ENCODE measurements at regions not wholly inside any gene's neighbourhood (a gene's known extent, or its start where the extent isn't known, plus 50 kb on each side); places are given as distances from the start of the nearest gene placed in this dataset.

- peak in 1 of 2 donors; percentile 20 for DNase-seq (ENCODE audit: low read depth in 2 of 2)
Measured at GRCh38 chr10:8473205-8473604, 418.7 kb downstream of the GATA3 start.

DNA sequence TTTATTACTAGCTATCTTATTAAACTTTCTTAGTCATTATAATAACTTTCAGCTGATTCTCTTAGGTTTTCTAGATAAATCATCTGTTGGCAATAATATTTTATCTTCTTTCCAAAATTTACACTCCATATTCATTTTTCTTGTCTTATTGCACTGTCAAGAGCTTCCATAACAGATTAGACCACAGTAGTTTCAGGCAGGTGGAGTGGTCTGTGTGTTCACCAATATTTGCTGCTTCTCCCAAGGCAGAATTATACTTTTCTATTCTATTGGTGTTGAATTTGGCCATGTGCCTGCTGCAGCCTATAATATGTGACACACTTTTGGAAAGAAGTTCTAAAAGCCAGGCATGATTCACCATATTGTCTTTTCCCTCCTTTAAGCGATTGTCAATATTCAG is 422.8 kb downstream of the GATA3 start:
- no peak for DNase-seq (ENCODE audit: low read depth in 2 of 2)

DNA sequence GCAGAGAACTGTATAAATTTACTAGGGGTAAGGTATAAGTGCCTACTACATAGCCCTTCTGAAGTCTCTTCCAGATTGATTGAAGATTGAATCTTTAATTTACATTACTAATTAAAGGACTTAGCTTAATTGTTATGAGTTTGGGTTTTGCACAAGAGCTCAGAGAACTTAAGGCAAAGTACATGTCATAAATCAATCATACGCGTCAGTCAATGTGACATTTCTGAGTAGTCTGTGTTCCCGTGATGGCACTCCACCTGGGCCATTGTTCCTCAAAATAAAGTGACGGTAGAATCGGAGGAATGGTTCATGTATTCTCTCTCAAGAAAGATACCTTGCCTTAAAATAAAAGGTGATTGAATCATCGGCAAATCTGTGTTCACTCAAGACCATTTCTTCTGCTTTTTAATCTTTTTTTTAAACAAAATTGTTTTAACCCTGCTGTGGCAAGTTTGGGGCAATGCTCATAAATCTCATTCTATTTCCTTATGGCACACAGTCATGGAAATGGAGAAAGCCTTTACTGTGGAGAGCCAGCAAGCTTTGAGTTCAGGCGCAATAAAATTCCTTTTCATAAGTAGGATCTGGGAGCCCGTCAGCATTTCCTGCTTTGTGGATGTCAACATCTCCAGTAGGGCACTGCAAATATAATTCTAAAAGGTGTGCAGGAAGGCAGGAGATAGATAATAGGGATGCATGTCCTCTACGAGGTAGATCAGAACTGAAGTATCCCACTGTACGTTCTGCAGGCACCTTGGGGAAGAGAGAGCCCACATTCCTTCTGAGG is 427.4 kb downstream of the GATA3 start:
- DNase-seq (ENCODE audit: low read depth in 2 of 2): no peak

GRCh38 chr10:8485032-8485431 is 430.5 kb downstream of the GATA3 start:
- no peak for DNase-seq (ENCODE audit: low read depth in 2 of 2)

GRCh38 chr10:8487346-8487745 is 432.9 kb downstream of the GATA3 start:
- no peak for DNase-seq (ENCODE audit: low read depth in 2 of 2)

DNA sequence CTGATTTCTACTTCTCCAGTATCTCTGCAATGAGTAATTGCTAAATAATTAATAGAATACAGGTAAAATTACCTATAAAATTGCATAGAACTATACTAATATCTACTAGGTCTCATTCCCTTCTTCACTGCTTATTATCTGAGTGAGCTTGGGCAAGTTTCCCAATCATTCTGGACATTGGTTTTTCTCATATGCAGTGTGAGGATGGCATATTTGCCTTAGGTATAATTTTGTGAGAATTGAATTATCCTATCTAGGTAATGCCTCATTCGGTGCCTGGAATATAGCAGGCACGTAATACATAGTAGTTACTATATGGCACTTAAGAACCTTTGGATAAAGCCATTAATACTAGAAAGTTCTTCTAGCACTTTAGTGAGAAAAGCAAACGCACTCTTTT is 434.7 kb downstream of the GATA3 start:
- no peak for DNase-seq (ENCODE audit: low read depth in 2 of 2)

DNA sequence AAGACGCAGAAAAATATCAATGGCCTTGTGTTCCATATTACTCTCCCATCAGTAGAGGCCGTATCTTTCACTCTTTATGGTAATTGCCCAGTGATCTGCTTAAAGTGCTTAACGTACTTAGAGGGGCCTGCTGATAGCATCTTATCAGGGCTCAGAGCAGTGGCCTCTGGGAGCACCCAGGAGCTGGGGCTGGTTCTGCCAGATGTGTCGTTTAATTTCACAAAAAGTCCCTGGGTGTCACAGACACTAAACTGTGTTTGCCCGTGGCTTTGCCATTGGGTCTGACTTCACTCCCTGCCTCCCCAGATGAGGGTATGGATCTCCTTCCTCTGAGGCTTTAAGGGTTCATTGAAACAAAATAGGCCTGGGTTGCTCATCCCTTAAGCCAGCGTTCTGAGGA is 435.3 kb downstream of the GATA3 start:
- DNase-seq (ENCODE audit: low read depth in 2 of 2): no peak

DNA sequence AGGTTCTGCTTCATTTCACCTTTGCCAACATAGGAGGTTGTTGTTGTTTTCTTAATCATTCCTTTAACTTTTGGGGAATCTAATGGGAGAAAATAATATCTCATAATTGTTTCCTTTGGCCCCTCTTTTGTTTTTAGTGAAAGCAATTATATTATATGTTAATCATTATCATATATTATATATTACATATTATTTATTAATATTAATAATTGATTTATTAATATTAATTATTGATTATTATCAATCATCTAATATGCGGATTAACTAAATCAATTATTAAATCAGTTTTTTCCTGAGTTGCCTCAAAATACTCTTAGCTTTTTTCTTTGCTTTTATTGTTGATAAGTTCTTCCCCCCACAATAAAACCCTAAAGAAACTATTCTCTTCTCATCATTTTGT is 443.8 kb downstream of the GATA3 start:
- DNase-seq (ENCODE audit: low read depth in 2 of 2): no peak

GRCh38 chr10:8498881-8499280 is 444.4 kb downstream of the GATA3 start:
- no peak for DNase-seq (ENCODE audit: low read depth in 2 of 2)

DNA sequence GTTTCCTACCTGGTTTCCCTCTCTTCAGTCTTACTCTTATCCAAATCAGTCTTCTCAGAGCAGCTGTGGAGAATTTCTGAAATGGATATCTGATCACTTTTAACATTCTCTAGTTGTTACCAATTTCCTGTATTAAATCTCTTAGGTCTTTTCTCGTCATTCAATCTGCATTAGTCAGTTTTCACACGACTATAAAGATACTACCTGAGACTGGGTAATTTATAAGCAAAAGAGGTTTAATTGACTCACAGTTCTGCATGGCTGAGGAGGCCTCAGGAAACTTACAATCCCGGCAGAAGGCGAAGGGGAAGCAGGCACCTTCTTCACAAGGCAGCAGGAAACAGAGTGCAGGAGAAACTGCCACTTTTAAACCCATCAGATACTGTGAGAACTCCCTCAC is 444.8 kb downstream of the GATA3 start:
- DNase-seq (ENCODE audit: low read depth in 2 of 2): no peak

- DNase-seq (ENCODE audit: low read depth in 2 of 2): no peak
Measured at GRCh38 chr10:8499752-8500390, 445.4 kb downstream of the GATA3 start.

DNA sequence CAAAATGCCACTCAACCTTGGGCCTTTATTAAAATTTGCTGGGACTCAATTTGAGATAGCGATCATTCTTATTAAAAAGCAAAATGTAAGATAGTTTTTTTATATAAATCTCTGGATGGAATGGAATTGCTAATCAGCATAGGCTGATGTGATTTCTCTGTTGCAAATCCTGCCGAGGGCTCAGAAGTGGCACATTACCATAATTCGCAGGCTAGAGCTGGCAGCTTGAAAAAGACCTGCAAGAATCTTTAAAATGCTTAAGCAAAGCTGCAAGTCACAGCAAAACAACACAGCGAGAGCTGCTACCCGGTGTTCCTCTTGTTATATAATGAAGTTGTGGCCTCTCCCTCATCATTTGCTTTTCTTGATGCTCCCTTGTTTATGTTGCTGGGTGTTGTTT is 448.1 kb downstream of the GATA3 start:
- DNase-seq (ENCODE audit: low read depth in 2 of 2): no peak

GRCh38 chr10:8504499-8504898 is 450.0 kb downstream of the GATA3 start:
- DNase-seq (ENCODE audit: low read depth in 2 of 2): no peak

DNA sequence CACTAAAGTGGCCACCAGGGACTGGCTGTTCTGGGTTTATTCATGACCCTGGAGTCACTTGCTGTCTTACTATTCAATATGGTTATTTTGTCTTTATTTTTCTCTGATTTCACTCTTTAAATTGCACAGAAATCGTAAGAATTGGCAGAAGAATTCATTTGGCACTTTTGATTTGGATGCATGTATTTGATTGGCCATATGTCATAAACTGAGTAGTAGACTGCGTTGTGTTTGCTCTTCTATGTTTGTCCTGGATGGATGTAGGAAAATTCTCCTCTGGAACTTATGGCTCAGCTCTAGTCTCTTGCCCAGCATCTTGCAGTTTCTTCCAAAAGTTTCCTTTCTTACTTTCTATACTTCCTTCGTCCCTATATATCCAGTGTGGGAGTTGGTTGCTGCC is 452.7 kb downstream of the GATA3 start:
- no peak for DNase-seq (ENCODE audit: low read depth in 2 of 2)

DNA sequence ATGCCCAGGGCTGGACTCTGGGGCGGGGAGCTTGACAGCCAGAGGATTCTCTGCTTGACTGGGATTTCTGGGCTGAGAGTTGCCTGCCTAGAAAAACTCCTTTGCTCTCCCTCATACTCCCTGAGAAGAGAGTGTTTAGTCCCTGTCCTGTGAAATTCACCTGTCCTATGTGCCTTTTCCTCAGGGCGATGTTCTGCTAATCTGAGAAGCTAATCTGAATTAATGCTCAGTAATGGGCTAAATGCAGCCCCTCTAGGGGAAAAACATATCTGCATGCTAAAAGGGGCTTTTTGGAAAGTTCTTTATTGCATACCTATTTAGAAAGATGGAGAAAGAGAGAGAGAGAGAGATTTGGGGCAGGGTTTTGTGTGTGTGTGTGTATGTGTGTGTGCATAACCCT is 454.4 kb downstream of the GATA3 start:
- DNase-seq (ENCODE audit: low read depth in 2 of 2): no peak

GRCh38 chr10:8510471-8510870 is 456.0 kb downstream of the GATA3 start:
- DNase-seq (ENCODE audit: low read depth in 2 of 2): no peak

DNA sequence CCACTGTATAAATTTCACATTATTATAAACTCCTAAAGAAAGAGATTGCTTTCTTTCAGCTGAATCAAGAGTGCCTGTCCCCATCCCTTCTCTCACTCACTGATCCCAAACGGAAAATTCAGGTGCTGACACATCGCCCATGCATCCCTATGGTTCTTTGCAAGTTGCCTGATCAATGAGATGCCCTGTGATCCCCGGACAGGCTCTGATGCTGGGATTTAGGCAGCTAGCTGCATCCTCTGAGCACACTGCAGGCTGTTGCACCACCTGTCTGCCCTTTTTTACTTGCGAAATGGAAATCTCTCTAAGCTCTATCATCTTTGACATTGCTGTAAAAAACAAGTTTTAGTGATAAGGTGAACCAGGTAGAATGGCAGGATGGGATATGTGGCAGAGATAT is 456.5 kb downstream of the GATA3 start:
- no peak for DNase-seq (ENCODE audit: low read depth in 2 of 2)

GRCh38 chr10:8513155-8514147 is 459.0 kb downstream of the GATA3 start:
- no peak for DNase-seq (ENCODE audit: low read depth in 2 of 2)

- no peak for DNase-seq (ENCODE audit: low read depth in 2 of 2)
Measured at GRCh38 chr10:8520382-8520781, 465.9 kb downstream of the GATA3 start.

- no peak for DNase-seq (ENCODE audit: low read depth in 2 of 2)
Measured at GRCh38 chr10:8527773-8528172, 473.3 kb downstream of the GATA3 start.

GRCh38 chr10:8531116-8531515 is 476.6 kb downstream of the GATA3 start:
- no peak for DNase-seq (ENCODE audit: low read depth in 2 of 2)

- DNase-seq (ENCODE audit: low read depth in 2 of 2): no peak
Measured at GRCh38 chr10:8532647-8533046, 478.2 kb downstream of the GATA3 start.
